ENCODE measurements at regions not wholly inside any gene's neighbourhood (a gene's known extent, or its start where the extent isn't known, plus 50 kb on each side); places are given as distances from the start of the nearest gene placed in this dataset.

GRCh38 chr3:168322941-168323340 is 227.2 kb upstream of the GOLIM4 start:
- TF ChIP-seq CTCF (IDR thresholded peaks at IDR 0.05) (no peak), RXRA (IDR thresholded peaks at IDR 0.05; ENCODE audit: borderline replicate concordance, low read depth) (no peak), RAD21 (IDR thresholded peaks at IDR 0.05; ENCODE audit: low read length) (no peak), CHD2 (IDR thresholded peaks at IDR 0.05; ENCODE audit: low read length, partially characterized antibody) (no peak), TEAD4 (IDR thresholded peaks at IDR 0.05; ENCODE audit: borderline replicate concordance, insufficient read depth) (no peak), POLR2AphosphoS5 (IDR thresholded peaks at IDR 0.05; ENCODE audit: low read depth, low read length) (no peak), EZH2phosphoT487 (IDR thresholded peaks at IDR 0.05; ENCODE audit: borderline replicate concordance, low read depth) (no peak), MXI1 (IDR thresholded peaks at IDR 0.05; ENCODE audit: low read depth, low read length) (no peak), SMC3 (IDR thresholded peaks at IDR 0.05; ENCODE audit: low read depth, low read length) (no peak), NRF1 (IDR thresholded peaks at IDR 0.05; ENCODE audit: low read depth, low read length) (no peak), TCF12 (IDR thresholded peaks at IDR 0.05) (no peak)
- TF ChIP-seq, protein P1, sequence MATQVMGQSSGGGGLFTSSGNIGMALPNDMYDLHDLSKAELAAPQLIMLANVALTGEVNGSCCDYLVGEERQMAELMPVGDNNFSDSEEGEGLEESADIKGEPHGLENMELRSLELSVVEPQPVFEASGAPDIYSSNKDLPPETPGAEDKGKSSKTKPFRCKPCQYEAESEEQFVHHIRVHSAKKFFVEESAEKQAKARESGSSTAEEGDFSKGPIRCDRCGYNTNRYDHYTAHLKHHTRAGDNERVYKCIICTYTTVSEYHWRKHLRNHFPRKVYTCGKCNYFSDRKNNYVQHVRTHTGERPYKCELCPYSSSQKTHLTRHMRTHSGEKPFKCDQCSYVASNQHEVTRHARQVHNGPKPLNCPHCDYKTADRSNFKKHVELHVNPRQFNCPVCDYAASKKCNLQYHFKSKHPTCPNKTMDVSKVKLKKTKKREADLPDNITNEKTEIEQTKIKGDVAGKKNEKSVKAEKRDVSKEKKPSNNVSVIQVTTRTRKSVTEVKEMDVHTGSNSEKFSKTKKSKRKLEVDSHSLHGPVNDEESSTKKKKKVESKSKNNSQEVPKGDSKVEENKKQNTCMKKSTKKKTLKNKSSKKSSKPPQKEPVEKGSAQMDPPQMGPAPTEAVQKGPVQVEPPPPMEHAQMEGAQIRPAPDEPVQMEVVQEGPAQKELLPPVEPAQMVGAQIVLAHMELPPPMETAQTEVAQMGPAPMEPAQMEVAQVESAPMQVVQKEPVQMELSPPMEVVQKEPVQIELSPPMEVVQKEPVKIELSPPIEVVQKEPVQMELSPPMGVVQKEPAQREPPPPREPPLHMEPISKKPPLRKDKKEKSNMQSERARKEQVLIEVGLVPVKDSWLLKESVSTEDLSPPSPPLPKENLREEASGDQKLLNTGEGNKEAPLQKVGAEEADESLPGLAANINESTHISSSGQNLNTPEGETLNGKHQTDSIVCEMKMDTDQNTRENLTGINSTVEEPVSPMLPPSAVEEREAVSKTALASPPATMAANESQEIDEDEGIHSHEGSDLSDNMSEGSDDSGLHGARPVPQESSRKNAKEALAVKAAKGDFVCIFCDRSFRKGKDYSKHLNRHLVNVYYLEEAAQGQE (IDR thresholded peaks at IDR 0.05; ENCODE audit: low read depth, low read length): no peak
- TF ChIP-seq, protein P2, sequence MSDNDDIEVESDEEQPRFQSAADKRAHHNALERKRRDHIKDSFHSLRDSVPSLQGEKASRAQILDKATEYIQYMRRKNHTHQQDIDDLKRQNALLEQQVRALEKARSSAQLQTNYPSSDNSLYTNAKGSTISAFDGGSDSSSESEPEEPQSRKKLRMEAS (IDR thresholded peaks at IDR 0.05; ENCODE audit: low read depth): no peak

Measured in SK-N-SH (cell line).